GM18498 (cell line): ENCODE measurements at regions not wholly inside any gene's neighbourhood (a gene's known extent, or its start where the extent isn't known, plus 50 kb on each side); places are given as distances from the start of the nearest gene placed in this dataset.

ENCODE experiments used
- ATAC-seq: cut with Tn5 transposase; IDR thresholded peaks from one replicate; pipeline ENCODE4 v1.9.1; 2021; ENCODE audit warnings: mild to moderate bottlenecking, moderate library complexity; ENCODE audit not compliant: unreplicated experiment

DNA sequence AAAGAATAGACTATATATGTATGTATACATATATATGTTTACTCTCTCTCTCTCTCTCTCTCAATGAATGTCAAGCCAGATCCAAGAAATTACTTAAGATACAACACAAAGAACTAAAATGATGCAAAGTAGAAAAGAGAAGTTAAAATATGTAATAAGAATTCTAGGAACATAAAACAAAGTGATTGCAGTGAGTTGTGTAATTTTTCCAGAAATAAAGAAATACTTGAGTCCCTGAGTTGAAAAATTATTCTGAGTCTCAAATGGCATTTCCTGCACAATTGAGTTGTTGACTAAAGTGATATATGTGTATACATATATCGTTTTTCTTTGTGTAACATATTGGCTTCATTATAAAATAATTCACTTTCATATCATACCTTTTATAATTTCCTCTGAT, 262.4 kb downstream of the INSIG2 start:
- ATAC-seq = no peak

DNA sequence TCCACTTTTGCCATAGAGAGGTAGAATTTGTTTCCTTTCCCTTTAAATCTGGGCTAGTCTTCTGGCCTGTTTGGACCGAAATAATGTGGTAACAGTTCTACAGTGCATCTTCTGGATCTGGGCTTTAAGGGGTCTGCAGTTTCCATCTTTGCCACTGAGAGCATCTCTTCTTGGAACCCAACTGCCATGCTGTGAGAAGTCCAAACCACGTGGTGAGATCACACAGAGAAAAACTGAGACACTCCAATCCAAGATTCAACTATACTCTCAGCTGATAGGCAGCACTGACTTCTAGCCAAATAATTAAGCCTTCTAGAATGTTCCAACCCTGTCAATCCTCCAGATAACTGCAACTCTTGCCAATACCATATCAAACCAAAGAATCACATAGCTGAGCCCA, 261.1 kb downstream of the INSIG2 start:
- no peak for ATAC-seq

DNA sequence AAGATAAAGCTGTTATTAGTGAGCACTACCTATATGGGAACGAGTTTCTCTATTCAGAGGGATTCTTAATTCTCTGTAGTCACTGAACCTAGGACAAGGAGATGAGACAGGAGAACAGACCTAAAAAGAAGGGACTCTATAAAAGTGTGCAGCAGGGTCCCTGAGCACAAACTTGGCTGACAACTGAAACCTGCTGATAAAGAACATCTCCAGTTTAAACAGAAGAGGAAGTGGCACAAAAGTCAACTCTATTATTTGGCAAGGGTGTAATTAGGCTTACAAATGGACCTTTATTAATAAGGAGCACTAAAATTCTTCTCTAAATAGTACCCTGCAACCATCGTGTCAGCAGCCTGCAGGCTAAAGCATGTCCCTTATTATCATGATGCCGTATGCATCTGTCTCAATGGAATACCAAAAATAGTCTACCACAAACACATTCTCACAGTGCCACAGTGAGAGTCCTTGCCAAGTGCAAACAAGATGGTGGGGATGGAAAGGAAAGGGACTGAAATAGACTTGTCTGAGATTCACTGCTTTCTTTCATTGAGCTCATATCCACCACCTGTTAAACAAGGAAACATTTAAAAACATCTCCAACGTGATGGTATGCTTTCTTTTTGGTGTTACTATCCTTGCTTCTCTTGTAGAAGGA, 260.2 kb downstream of the INSIG2 start:
- ATAC-seq = no peak

DNA sequence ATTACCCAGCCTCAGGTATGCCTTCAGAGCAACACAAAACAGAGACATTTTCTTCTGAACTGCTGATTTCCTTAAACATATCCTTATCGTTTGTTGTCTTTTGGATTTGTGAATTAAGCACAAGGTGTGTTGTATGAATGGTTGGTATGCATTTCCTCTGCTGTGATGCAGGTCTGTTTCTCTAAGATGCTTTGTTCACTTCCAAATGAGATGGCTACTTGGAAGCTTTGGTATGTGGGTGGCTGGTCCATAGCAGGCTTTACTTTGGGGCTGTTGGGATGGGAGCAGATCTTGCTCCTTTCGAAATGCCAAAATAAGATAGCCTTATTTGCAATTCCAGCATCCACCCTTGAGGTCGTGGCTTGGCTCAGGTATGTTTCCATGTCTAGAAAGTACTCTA, 257.2 kb downstream of the INSIG2 start:
- ATAC-seq = no peak

DNA sequence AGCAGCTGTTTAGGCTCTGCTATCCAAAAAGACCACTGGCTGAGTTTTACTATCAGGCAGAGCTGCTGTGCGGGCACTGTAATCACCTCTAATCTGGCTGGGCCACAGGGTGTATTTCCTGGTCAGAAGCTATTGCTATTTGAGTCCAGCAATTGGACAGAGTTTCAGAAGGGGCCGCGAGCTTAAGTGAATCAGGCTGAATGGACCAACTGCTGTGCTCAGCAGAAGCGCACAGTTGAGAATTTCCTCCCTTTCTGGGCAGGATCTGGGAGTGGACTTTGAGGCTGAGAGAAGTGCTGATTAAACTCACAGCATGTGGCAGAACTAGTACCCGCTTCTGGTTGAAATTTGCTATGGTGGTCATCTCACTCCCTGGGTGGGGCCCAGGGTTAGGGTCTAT, 251.8 kb downstream of the INSIG2 start:
- ATAC-seq = no peak

DNA sequence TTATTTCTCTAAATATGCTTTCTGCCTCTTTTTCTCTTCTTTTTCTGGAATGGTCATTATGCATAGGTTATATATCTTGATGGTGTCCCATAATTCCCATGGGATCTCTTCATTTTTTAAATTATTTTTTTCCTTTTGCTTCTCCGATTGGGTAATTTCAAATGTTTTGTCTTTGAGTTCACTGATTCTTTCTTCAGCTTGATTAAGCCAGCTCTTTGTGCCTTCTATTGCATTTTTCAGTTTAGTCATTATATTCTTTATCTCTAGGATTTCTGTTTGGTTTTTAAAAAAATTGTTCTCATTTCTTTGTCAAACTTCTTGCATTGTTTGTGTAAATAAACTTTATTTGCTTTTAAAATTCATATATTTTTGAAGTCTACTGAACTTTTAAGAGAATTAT, 251.1 kb downstream of the INSIG2 start:
- no peak for ATAC-seq

DNA sequence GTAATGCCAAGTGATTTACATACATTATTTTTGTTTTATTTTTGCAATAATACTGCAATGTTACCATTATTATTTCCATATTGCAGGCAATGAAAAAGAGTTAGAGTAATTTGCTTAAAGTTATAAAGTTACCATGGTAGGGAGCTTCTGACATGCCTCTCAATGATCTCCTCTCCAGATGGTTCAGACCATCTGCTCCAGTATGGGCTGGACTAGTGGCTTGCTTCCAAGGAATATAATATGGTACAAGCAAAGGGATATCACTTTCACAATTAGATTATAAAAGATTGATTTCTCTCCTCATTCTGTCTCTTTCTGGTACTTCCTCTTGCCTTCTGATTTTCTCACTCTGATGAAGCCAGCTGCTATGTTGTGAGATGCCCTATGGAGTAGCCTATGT, 245.4 kb downstream of the INSIG2 start:
- no peak for ATAC-seq

DNA sequence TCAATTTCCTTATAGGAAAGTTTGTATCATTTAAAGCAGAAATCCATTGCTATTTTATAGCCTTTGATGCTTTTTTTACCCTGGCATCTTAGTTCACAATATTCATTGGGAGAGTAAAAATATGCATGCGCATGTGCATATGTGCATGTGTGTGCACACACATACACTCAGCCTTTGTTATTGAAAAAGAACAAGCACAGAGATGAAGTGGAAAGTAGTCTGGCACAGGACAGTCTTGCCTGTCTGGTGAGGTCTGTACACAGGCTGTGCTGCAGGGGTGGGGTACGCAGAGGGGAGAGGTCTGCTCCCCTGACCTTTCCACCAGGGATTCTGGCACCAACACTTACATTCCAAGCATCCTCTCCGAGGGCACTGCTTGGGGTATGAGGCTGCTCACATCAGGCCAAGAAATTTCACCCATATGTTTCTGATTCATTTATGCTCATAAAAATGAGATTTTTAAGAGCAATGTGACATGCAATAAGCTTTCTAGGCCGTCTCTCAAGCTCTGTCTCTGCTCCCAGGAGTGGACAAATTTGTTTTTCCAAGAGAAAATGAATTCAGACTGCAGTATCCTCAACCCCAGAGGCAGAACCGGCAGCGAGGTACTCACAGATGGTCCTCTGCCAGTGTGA, 237.2 kb downstream of the INSIG2 start:
- no peak for ATAC-seq

DNA sequence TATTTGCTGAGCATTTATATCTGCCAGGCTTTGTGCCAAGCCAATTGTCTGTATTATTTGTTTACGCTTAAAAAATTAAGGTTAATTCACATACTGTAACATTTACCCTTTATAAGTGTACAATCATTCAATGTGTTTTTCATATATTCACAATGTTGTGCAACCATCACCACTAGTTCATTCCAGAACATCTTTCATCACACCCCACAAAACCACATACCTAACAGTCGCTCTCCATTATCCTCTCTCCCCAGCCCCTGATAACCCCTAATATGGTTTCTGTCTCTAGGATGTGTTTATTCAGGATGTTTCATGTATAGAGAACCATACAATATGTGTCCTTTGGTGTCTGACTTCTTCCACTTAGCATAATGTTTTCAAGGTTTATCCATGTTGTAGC, 234.1 kb downstream of the INSIG2 start:
- no peak for ATAC-seq

DNA sequence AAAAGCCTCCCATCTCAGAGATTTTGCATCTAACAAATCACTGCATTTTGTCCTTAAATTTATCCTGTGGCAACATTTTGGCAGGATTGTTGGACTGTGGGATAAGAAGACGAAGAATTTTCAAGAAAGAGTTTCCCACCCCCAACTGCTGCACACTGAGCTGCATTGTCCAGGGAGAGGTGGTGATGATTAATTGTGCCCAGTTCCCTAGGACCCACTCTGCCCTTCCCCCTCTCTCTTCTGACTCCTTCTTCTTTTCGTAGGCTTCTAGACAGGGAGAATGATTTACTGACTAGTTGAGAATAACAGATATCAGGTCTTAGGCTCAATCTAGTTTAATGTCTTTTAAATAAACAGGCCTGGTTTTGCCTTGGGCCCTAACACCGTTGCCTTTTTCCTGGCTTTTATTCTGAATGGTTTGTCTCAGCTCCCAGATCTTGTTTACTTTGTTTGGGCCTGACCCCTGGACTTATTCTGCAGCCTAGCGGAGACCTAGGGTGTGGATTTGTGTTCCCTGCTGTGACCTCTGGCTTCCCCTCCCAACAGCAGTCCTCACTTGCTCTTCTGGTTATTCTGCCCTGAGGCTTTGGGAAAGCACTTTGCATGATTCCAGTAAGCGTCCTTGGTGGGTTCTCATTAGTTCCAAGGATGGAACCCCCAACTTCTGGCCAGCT, 233.3 kb downstream of the INSIG2 start:
- ATAC-seq = no peak

DNA sequence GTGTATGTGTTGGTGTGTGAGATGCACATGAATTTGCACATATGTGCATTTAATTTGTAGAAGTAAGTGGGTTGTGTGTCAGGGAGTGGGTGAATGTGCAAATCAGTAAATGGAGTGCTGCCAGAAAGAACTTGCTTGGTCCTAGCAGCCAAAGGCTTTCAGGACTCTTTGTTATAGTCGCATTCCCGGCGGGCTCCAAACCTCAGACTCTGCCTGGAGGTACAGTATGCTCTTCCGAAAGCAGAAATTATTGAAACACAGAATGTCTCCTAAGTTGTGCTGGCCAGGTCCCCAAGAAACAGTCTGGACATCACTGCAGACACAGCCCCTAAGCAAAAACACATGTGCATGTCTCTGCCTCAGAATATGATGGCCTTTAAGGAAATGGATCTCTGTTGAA, 232.4 kb downstream of the INSIG2 start:
- ATAC-seq = no peak

DNA sequence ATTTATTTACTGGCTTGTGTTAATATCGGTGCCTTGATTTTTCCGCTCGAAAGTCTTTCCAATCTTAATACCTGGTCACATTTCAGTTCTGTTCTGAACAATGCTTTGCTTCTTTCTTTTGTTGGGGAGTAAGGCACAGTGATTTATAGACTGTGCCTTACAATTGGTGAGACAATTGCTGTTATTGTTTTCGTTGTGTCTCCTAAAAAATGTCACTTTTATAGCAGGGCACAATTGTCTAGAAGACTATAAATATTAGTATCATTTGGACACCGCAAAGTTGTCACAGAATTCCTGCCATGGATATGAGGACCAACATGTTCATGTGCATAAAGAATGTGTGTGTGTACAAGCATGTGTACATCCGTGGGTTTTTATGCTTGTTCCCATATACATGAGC, 231.9 kb downstream of the INSIG2 start:
- ATAC-seq = no peak

DNA sequence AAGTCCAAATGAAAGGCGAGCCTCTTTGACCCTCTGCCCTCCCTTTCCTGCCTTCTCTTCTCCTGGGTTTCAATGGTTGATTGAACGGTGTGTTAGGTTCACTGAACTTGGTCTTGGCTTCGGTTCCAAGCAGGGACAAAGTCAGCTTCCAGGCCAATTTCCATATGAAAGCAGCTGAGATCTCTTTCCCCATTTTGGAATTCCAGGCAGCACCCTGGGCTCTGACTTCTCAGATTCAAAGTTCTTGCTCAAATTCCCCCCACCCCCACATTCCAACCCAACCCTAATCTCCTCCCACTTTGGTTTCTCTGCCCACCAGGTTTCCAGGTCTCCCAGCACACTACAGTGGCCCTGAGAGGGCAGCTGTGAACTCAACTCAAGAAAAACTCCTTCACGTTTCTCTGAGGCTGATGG, 231.0 kb downstream of the INSIG2 start:
- no peak for ATAC-seq

DNA sequence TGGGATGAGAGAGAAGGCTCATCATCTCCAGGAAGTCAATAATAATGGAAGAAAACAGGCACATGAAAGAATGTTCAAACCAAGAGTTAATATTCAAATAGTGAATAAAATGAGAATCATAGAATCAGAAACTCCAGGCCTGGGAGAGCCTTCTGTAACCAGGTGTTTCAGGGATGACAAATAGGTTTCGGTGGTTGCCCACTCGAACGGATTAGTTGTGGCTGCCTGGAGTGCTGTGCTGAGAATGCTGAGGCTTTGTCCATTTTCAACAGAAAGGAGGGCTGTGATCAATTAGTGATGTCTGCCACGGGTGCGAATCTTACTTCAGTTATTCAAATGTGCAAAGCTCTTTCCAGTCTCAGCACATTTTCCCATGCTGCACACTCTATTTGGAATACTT, 227.3 kb downstream of the INSIG2 start:
- ATAC-seq = no peak

DNA sequence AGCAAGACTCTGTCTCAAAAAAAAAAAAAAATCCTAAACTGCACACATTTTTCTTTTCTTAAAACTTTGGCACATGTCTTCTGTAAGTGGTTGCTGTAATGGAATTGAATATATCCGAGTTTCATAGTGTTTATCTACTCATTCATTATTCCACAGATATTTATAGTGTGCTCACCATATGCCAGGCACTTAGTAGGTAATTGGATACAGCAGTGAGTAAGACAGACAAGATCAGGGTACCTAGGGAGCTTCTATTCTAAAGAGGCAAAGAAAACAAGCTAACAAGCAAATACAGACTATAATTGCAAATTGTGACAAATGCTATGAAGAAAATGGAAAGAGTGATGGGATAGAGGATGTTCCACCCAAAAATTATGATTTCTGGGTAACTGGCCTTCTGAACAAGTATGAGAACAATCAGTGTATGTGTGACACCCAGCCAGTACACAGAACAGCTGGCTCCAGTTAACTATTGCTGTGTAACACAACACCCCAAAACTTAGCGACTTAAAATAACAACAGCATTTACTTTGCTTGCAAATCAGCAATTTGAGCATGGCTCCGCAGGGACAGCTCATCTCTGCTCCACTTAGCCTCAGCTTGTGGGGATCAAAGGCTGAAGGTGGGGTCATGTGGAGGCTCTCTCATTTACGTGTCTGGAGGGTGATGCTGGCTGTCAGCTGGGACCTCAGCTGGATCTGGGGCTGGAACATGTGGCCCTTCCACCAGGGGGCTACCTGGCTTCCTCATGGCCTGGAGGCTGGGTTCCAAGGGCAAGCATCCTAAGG, 224.9 kb downstream of the INSIG2 start:
- no peak for ATAC-seq

DNA sequence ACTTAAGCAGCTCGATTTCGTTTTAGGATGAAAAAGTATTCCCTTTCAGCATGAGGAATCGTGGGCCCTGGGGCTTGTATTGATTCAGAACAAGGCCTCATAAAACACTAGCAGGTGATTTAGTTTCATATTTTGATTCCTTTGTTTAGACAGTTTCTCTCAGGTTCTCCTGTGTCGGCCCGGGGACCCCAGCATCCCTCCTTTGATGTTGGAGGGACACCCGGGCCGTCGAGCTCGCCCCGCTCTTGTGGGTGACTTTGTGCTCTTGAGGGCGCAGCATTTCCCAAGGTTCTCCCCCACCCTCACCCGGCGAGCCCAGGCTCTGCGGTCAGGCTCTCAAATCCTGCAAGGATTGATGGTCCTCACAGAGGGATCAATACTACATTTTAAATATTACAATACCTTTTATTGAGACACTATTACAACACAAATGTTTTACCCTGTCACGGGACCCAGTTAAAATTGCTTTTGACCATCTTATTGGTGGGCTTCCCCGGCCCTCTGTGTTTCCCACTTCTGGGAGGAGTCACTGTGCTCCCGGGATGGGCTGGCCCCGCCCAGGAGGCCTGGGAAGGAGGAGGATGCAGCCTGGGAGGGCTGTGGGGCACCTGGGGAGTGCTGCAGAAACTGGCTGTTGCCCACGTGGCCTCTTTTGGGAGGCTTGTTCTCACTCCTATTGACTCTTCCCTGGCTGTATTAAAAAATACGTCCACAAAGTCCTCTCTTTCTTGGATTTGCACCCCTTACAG, 222.6 kb downstream of the INSIG2 start:
- no peak for ATAC-seq

DNA sequence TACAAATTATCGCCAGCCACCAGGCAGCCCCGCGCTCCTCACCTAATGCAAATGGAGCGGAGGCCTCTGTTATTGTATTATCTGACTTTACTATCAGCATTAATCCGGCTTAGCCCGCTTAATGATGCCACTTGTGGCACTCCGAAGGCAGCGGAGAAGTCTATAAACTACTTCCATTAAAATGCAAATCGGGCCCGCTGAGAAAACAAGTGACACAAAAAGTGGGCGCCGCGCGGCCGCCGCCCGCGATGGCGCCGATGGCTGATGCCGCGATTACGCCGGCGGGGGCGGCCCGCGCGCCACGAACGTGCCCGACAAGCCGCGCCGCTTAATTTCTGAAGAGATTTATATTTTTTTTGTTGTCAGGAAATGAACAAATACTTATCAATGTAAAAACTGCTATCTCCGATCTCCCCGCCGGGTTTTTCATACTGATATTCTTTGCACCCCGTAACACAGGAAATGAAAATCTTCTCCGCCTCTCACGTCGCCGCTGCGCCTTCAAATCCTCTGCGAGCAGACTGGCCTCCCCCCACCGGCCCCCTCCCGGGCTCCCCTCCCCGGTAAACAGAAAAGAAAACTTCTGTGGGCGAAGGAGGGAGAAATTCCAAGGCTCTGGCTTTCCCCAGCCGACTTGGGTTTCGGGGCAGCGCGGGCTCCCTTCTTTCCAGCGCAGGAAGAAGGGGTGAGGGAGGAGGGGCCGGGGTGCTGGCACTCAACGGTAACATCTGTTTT, 221.8 kb downstream of the INSIG2 start:
- ATAC-seq = peak; percentile 66

DNA sequence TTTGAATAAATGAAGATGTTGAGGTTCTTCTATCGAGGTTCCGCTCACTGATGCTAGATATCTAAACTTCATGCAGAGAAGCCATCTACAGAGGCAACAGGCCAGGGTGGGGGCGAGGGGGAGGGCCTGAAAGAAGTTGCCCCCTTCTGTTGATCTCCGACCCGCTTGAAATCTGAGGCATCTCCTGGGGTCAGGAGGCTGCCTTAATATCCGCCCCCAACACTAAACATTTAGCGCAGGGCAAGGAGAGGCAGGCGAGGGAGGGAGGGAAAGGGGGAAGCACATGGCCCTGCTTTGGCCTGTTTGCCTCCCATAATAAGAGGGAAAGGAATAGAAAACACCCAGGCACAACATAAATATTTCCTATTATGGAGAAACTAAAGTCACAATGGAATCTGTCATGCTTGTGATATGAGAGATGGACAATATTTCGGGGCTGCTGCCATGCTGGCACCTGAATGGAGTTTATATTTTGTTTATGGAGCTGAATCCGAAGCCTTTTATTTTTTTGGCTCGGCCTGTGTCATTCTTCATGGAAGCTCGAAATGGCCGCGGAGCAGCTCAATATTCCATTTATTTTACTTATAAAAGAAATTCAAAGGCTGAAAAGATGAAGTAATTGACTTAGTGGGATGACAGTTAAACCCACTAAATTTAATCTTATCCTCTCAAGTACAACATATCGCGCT, 221.1 kb downstream of the INSIG2 start:
- ATAC-seq = no peak

DNA sequence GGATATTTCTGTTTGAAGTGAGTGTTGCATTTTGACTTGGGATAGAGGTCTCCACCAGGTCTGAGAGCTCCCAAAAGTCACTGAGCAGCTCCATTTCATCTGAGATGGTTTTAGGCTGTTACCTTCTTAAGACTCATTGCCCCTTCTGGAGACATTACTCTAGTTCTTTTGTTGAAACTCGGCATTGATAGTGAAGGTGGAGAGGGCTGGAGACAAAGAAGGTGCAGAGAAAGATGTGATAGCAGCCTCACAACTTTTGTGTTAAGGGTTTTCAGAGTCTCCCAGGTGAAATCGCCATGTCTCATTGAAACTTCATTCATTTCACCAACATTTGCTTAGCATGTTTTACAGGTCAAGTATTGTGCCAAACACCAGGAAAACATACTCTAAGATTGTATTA, 219.6 kb downstream of the INSIG2 start:
- ATAC-seq = no peak

DNA sequence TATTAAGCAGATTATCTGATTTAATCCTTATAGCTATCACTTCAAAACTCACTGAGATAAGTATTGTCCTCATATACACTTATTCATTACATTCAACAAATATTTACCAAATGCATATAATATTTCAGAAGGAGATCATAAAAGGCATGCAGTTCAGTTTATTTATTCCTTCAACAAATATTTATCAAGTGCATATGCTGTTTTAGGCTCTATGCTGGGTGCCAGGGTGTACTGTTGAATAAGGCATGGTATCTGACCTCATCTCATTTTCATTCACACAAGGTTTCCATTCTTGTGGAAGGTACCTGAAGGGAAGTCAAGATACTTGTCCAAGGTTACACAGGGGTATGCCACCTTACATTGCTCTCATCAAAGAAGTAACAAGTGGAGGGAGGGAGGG, 213.0 kb downstream of the INSIG2 start:
- ATAC-seq = no peak
